ENCODE measurements at regions not wholly inside any gene's neighbourhood (a gene's known extent, or its start where the extent isn't known, plus 50 kb on each side); places are given as distances from the start of the nearest gene placed in this dataset.
"Not testable (repeated sequence)": the region's sequence is repeated elsewhere in the genome, so short reads cannot be mapped to it uniquely, and the experiment has no call there.

DNA sequence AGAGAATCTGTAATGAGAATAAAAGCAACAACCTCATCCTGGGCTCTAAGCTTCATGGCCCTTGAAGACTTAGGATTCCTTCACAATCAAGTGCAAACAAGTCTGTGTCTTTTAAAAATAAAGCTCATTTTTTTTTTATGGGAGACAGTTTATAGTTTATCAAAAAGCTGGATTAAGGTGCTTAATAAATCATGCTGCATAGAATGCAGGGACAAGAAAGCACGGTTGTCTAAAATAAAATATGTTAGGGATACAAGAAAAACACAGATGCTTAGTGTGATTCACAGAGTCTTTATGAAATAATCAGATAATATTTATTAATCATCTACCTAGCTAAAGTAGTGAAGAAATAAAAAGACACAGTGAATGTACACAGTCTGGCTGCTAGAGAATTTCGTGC, 2045.9 kb upstream of the WWC1 start:
- in situ Hi-C loops (cut with MboI; ENCODE audit: low pct_unique_long_range_greater_than_20kb, low sequenced_read_pairs): no loop called here
- DNase-seq: no peak

DNA sequence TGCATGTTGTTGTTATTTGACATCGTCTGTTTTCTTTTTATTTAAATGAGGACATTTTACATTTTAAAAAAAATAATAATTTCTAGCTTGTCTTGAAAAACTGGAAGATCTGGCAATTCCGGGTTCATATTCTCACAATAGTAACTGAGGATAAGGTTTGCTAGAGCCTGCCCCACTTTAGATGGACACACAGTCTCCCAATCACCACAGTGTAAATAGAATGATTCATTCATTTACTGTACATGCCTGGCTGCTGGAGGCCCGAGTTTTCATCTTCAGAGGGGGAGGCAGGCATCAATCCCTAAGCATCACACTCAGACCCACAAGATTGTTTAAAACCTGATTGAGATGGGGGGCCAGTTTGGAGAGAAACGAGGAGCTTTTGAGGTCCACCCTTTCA, 2039.7 kb upstream of the WWC1 start:
- in situ Hi-C loops (cut with MboI; ENCODE audit: low pct_unique_long_range_greater_than_20kb, low sequenced_read_pairs): no loop called here
- no peak for DNase-seq

DNA sequence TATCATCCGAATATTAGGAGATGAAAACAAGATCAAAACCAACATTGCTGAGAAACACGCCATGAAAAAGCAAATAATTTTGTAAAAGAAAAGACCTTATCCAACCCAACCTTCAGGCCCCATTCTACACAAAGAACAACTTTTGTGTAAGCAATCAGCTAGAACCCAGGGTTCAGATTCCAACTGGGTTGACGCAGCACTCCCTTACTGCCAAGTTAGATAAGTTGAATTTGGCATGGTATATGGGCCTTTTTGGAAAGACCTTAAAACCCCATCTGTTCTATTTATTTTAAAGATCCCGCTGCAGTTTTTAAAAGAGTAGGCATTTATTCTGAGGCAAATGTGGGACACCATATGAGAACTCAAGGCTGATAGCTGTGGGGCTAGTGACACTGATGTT, 2033.8 kb upstream of the WWC1 start:
- in situ Hi-C loops (cut with MboI; ENCODE audit: low pct_unique_long_range_greater_than_20kb, low sequenced_read_pairs): no loop called here
- no peak for DNase-seq

DNA sequence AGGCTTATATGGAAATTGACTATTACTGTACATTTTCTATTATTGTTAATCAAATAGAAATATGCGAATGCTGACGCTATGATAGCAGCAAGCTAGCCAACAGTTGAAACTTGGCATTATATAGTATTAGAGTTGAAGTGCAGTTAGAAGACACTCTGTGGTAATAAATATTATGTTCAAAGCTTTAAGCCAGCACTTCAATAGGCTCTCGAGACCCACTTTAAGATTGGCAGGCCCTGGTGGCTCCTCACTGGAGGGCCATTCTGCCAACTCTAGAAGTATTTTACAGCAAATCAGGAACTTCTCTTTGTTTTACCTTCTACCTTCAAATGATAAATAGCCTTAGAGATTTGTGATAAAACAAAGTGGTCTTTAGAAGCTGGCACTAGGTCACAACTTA, 2029.0 kb upstream of the WWC1 start:
- in situ Hi-C loops (cut with MboI; ENCODE audit: low pct_unique_long_range_greater_than_20kb, low sequenced_read_pairs): no loop called here

DNA sequence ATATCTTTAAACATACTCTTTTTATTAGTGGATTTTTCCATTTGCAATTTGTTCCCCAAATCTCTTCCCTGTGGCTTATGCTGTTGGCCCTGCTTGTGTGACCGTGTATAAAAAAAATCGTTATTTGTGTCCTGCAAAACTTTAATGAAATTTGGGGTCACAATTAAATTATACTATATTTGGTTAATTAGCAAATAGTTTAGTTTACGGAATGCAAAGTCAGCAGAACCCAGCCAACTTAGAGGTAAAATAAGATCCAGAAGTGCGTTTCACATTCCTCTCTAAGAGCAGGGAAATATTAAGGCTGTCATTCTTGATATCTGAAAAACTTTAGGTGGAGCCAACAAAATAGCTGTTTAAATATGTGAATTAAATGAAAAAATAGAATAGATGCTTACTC, 2023.5 kb upstream of the WWC1 start:
- DNase-seq: no peak
- in situ Hi-C loops (cut with MboI; ENCODE audit: low pct_unique_long_range_greater_than_20kb, low sequenced_read_pairs): no loop called here

More for the DNA sequence above, 2029.0 kb upstream of the WWC1 start:
- no peak for DNase-seq

DNA sequence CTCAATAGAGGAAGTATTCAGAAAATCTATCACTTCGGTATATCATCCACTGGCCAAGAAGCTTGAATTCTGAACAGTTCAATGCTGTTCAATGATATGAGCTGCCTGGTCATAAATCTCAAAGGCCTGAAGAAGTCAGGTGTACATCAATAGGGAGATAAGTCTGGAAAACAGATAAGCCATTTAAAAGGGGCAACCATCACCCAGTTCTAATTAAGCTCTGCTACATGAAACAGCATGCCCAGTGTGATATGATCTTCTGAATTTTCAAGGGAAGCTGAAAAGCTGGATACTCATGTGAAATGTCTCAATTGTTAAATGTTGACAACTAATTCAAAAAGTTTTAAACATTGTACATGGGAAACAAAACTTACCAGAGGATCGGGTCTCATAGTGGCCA, 2020.7 kb upstream of the WWC1 start:
- in situ Hi-C loops (cut with MboI; ENCODE audit: low pct_unique_long_range_greater_than_20kb, low sequenced_read_pairs): no loop called here
- DNase-seq: no peak

DNA sequence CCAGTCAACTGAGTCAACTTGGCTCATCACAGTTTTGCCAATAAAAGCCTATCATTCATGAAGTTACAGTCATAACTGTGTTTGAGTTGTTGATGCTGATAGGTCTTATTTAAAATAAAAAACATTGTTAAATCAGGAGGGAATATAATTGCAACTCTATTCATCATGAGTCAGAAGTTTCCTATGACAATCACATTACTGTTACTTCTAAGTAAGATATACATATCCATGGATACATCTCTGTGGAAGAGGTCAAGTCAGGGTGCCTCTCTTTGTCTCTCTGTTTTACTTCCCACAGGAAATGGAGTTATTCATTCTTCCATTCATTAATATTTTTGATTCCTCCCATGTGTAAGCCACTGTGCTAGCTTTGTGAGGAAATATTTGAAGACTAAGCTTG, 2015.4 kb upstream of the WWC1 start:
- in situ Hi-C loops (cut with MboI; ENCODE audit: low pct_unique_long_range_greater_than_20kb, low sequenced_read_pairs): no loop called here
- no peak for DNase-seq

DNA sequence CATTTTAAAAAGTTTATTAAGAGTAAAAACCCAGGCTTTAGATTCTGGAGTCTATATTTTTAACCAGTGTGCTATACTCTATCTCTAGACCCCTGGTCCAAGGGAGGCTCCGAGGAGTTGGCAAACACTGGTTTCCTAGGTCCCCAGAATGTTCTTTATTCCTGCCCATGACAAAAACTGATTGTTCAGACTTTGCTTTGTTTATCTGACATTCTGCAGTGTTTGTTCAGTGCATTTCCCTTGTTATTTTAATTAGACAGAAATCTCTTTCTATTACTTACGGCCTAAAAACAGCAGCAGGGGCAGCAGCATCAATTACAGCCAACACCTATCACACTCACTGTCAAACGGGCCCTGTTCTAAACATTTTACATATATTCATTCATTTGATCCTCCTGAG, 2011.6 kb upstream of the WWC1 start:
- in situ Hi-C loops (cut with MboI; ENCODE audit: low pct_unique_long_range_greater_than_20kb, low sequenced_read_pairs): no loop called here
- DNase-seq: no peak

DNA sequence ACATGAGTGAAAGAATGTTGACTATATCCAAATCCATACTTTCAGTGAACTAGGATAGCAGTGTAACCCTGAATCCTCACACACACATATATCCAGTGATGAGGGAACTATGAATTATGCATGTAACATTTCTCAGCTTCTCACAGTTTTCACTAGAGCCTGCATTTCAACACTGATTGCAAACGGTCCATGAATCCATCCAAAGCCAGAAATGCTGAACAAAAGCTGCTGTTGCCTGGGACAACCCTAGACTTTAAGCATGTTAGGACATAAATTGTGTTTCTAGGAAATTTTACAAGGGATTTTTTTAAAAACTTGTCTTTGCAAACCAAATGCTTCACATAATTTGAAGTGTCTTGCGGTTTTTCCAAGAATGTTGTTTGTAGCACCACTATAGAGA, 2010.0 kb upstream of the WWC1 start:
- DNase-seq: no peak
- in situ Hi-C loops (cut with MboI; ENCODE audit: low pct_unique_long_range_greater_than_20kb, low sequenced_read_pairs): no loop called here

DNA sequence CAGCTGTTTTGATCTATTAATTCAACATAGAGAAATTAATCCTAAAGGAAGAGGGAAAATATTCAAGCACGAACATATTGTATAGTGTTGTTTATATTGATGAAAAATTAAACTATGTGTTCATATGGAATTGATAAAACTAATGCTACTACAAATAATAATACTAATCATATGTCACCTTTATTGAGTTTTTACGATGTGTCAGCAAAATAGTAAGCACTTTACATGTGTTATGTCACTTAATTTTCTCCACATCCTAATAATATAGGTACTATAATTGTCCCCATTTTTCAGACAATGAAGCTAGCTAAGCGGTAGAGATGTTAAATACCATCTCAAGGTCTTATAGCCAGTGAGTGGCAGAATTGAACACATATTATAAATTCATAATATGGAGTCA, 2008.5 kb upstream of the WWC1 start:
- DNase-seq: no peak
- in situ Hi-C loops (cut with MboI; ENCODE audit: low pct_unique_long_range_greater_than_20kb, low sequenced_read_pairs): no loop called here

DNA sequence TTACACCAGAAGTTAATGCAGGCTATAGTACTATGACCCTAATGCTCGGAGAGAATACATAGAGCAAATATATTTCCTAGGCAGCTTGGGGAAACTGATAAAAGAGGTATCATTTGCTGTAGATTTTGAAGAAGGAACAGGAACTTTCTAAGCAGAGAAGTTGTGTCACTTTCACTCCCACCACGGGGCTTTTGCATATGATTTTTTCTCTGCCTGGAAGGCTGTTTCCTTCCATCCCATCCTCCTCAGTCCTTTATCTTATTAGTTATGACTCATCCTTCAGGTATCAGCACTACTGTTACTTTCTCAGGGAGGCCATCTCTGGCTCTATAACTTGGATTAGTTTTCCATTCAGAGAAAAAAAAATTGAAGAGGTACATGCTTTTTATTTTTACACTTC, 2006.1 kb upstream of the WWC1 start:
- in situ Hi-C loops (cut with MboI; ENCODE audit: low pct_unique_long_range_greater_than_20kb, low sequenced_read_pairs): no loop called here
- DNase-seq: no peak

DNA sequence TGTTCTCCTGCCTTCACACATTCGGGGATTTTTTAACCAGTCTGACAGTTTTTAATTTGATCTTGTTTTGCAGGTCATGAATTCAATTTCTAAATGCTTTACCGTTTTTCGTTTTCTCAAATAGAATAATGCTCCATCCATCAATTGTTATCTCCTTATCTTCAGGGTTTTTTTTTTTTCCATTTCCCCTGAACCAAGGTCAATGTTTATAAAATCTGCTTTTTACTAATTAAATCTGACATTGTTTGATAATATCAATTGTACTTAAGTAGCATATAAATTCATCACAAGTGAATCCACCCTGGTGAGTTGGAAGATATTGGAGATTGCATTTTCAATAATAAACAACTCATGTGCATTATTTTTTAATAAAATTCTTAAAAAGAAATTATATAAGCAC, 2004.6 kb upstream of the WWC1 start:
- in situ Hi-C loops (cut with MboI; ENCODE audit: low pct_unique_long_range_greater_than_20kb, low sequenced_read_pairs): no loop called here
- no peak for DNase-seq

DNA sequence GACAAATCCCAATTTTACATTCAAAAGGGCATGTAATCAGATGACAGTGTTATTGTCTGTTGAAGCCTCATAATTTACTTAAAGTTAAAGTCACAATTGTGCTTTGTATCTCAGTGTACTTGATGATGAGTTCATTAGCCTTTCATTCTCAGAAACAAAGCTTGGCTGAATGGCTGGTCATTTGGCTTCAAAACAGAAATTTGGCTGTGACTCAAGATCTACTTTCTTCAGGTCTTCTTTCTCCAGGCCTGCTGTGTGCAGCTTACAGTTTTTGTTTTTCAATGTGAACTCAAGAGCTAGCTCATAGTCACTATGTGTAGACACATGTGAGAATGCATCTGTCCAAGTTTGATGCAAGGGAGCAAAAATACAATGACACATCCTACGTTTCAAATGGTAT, 2003.6 kb upstream of the WWC1 start:
- DNase-seq: no peak
- in situ Hi-C loops (cut with MboI; ENCODE audit: low pct_unique_long_range_greater_than_20kb, low sequenced_read_pairs): no loop called here

DNA sequence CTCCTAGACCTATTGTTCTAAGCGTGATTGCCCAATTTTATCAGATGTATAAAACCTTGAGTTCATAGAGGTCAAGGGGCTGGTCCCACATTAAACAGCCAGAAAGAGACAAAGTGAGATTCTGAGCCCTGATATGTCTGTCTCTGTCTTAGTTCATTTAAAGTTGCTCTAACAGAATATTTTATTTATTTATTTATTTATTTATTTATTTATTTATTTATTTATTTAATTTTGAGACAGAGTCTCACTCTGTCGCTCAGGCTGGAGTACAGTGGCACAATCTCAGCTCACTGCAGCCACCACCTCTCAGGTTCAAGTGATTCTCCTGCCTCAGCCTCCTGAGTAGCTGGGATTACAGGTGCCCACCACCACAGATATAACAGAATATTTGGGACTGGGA, 1999.6 kb upstream of the WWC1 start:
- DNase-seq; in situ Hi-C loops (cut with MboI; ENCODE audit: low pct_unique_long_range_greater_than_20kb, low sequenced_read_pairs): not testable (repeated sequence)

DNA sequence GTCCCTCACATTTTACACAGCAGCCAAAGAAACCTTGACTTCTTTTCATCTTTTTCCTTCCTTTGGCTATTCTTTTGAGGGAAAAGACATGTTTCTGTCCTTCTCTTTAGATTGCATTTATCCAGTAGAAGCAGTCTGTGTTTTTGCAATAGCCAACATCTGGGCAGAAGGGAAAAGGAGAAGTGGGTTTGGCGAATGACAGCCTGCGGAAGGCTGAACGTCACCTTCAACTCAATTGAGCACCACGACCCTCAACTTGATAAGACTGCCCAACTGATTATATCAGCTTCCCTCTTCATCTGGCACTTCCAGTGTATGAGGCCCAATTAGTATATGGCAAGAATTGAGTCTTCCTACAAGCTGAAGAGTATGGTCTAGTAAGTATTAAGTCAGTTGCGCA, 1997.6 kb upstream of the WWC1 start:
- in situ Hi-C loops (cut with MboI; ENCODE audit: low pct_unique_long_range_greater_than_20kb, low sequenced_read_pairs): no loop called here
- DNase-seq: no peak

DNA sequence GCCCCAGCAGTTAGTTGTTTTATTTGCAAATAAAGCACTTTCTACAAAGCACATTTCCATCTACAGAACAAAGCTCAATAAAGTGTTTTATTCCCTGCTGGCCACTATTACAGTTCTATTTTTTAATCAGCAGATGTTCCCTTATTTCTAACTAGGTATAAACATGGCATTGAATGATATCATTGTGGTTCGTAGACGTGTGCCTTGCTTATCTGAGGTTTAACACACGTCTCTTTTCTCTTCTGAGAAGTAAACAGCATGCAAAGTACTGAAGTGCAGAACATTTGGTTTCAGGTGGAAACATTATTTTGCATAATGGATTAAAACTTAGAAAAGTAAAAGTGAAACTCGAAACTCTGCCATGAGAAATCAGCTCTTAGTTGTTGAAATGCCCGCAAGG, 1989.3 kb upstream of the WWC1 start:
- in situ Hi-C loops (cut with MboI; ENCODE audit: low pct_unique_long_range_greater_than_20kb, low sequenced_read_pairs): no loop called here

DNA sequence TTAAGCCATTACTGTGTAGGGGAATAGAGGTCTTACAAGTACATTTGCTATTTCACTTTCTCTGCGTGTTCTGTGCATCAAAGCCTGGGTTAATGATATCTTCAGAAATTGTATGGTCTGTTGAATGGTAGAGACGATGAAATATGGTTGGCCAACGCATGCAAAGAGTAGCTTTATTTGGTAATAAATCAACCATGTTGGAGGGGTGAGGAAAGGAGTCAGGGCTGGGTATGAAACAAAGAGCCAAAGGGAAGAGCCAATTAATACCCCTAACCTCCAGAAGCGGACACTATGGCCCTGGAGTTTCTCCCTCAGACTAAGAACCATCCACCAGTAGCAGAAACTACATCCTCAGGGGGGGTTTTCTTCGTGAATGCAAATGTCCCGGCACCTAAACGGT, 1974.0 kb upstream of the WWC1 start:
- in situ Hi-C loops (cut with MboI; ENCODE audit: low pct_unique_long_range_greater_than_20kb, low sequenced_read_pairs): no loop called here
- no peak for DNase-seq

More for the DNA sequence above, 1989.3 kb upstream of the WWC1 start:
- no peak for DNase-seq

DNA sequence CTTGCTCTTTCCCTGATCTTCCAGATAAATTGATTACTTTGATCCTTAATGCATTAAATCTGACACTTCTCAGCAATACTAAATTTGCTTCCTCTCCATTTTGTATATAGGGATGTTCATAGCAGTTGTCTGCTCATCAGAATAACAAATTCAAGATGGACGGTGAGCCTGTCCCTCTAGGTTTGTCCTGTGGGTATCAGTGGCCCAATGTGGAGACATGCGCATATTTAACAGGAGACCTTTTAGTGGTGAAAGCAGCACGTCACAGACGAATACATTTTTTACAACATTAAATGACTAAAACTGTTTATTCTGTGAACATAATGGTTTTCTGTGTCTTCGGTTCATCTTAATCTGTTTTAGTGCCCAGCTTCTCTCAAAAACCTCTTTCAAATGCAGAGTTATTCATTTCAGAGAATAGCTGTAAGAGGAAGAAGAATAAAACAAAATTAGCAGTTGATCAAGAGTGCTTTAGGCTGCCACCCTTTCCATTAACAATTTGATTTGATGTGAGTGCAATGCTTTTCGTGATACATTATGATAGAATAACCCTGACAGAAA, 1970.4 kb upstream of the WWC1 start:
- DNase-seq: no peak
- in situ Hi-C loops (cut with MboI; ENCODE audit: low pct_unique_long_range_greater_than_20kb, low sequenced_read_pairs): no loop called here

DNA sequence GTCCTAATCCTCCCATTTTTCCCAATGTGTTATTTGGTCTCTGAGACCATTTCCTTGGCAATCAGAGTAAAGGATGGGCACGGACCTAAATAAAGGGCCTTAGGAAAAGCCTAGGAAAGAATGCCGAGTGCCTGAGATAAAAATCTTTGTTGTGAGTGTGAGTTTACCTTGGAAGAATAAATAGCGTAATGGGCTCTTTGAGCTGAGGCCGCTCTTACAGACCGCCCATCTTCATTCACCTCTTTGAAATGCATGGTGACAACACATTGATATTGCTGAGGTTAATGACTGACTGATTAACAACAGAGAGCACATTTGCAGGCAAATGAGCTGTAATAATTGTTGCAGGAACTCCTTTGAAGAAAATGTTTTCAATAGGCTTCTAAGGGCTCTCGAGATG, 1967.1 kb upstream of the WWC1 start:
- no peak for DNase-seq
- in situ Hi-C loops (cut with MboI; ENCODE audit: low pct_unique_long_range_greater_than_20kb, low sequenced_read_pairs): no loop called here

DNA sequence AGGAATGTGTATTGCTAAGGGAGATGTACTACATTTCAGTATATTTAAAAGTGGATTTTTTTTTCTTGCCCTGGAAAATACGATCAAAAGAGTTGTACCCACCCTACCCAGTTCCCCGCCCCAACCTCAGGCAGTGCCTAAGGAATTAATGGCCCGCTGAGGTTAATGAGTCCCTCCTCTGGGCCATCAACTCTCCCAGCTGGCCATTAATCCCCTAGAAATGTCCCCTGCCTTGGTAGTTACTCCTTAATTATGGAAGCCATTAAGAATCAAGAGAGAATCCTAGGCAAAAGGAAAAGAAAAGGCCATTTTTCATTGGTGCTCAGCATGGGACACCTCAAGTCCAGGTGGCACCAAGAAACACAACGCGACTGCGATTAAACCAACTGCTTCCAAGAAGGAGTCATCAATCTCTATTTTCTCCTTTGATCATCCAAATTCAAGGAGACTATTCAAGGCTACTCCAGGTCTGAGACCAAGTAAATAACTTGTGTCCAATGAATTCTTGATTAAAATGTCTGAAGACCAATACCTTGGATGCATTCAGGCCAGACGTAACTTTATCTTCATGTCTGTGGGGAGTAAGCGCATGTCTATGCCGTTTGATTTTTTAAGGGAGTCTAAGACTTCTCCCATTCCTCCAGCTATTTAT, 1962.2 kb upstream of the WWC1 start:
- in situ Hi-C loops (cut with MboI; ENCODE audit: low pct_unique_long_range_greater_than_20kb, low sequenced_read_pairs): no loop called here
- no peak for DNase-seq

DNA sequence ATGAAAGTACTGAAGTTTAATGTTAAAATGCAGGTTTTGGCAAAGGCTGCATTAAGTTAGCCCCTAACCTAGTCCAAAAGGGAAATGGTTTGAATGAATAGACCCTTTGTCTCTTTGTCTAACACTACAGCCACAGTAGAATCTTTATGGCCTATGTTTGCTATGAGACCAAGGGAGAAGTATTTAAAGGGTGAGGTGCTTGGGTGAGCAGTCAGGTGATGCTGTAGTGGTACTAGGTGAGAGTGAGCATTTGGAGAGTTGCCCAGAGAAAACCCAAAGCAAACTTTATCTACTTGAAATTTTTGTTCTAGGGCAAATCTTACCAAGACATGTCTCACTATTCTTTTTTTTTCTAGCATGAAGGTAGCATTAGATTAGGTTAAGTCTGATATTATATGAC, 1961.4 kb upstream of the WWC1 start:
- DNase-seq: no peak
- in situ Hi-C loops (cut with MboI; ENCODE audit: low pct_unique_long_range_greater_than_20kb, low sequenced_read_pairs): no loop called here

Measured in KBM-7 (cell line).